ENCODE measurements at regions not wholly inside any gene's neighbourhood (a gene's known extent, or its start where the extent isn't known, plus 50 kb on each side); places are given as distances from the start of the nearest gene placed in this dataset.

GRCh38 chr2:163471947-163472346 is 263.9 kb downstream of the FIGN start:
- TF ChIP-seq CTCF (IDR thresholded peaks at IDR 0.05) (no peak), EP300 (IDR thresholded peaks at IDR 0.05) (no peak), POLR2AphosphoS5 (IDR thresholded peaks at IDR 0.05) (no peak), POLR2A (IDR thresholded peaks at IDR 0.05) (no peak)
